Stimulated activated CD4-positive, alpha-beta T cell treated with anti-CD3 and anti-CD28 coated beads, Interleukin-1b, Interleukin-23, amount 100 ng/mL, for 48 hours (primary cell): ENCODE measurements at regions not wholly inside any gene's neighbourhood (a gene's known extent, or its start where the extent isn't known, plus 50 kb on each side); places are given as distances from the start of the nearest gene placed in this dataset.
"Not testable (repeated sequence)": the region's sequence is repeated elsewhere in the genome, so short reads cannot be mapped to it uniquely, and the experiment has no call there.

Experiments
- DNase-seq: peaks from one replicate; pipeline ENCODE4 v3.0.0-alpha.2; 2020

DNA sequence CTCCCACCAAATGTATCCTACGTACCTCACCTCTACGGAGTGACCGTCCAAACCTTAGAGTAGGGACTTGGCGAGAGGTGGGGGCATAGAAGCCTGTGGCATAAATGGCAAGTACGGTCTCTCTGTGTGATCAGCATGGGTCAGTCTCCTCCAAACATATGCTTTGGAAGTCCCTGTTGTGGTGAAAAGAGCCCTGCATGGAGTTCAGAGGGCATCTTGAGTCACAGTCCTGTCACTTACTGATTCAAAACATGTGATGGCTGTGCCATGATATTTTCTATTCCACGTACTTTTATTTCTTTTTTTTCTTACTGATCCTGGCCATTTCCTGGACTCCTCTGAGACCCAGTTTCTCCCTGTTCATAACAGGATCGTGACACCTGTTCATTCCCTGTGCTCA, 67.5 kb upstream of the CEP85L start:
- no peak for DNase-seq

DNA sequence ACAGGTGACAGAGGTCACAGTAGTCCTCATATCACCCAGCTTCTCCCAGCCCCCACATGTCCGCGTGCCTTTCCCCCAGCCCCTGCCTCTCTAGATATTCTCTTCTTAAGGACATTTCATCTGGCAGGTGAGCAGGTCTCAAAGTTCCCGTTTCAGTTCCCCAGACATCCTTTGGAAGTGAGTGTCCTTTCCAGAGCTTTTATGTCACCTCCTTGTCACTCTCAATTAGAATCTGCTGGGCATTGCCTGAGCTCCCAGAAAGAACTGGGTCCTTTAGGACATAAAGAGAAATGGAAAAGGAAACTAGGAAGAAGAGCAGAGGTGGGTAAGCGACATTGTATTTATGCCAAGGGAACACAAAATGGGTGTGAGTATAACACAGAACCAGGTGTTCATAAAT, 66.9 kb upstream of the CEP85L start:
- DNase-seq, result no peak

DNA sequence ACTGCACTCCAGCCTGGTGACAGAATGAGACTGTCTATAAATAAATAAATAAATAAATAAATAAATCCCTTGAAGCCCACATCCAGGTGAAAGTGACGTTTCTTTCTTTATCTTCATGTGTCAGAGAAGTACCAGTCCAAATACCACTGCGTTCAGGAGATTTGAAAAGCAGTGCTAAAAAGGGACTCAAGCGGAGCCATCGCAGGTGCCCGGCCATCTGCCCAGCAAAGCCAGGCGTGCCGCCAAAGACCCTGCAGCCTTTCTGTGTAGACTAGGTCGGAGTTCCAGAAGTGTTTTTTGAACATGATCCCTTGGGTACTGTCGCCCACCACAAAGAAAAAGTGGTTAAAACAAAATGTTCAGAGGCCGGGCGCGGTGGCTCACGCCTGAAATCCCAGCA, 65.7 kb upstream of the CEP85L start:
- DNase-seq, result no peak

DNA sequence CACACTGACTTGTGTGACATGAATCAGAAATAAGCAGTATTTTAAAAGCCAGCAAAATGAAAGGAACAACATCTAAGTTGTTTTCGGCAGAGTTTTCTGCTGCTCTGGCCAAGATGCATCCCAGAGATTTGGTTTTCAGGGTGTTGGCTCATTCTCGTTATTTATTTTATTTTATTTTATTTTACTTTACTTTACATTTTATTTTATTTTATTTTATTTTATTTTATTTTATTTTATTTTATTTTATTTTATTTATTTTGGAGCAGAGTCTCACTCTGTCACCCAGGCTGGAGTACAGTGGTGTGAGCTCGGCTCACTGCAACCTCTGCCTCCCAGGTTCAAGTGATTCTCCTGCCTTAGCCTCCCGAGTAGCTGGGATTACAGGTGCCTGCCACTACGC, 64.5 kb upstream of the CEP85L start:
- not testable (repeated sequence) for DNase-seq

DNA sequence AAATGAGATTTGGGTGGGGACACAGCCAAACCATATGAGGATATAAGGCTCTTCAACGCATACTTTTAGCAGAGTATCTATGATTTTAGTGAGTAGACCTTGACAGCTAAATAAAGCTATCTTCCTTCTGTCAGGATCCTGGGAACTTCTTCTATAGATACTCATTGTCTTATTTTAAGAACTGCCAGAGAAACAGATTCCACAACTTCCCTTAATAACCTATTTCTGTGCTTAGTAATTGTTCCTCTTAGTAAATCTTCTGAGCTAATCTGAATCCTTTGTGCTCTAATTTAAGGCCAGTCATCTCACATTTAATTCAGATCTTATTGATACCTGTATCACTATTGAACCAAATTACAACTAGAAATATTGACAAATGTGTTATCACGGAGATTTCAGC, 64.0 kb upstream of the CEP85L start:
- no peak for DNase-seq

DNA sequence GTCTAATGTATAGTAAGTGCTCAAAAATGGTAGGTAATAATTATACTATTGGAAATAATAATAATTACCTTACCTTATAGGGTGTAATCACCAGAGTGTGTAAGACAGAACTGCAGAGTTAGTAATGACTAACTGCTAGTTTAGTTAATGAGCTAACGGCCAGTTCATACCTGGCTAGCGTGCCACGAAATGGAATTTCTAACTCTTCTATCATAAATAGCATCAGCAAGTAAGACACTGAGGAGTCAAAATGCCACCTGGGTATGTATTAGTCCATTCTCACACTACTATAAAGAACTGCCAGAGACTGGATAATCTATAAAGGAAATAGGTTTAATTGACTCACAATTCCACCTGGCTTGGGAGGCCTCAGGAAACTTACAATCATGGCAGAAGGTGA, 63.4 kb upstream of the CEP85L start:
- DNase-seq, result no peak

DNA sequence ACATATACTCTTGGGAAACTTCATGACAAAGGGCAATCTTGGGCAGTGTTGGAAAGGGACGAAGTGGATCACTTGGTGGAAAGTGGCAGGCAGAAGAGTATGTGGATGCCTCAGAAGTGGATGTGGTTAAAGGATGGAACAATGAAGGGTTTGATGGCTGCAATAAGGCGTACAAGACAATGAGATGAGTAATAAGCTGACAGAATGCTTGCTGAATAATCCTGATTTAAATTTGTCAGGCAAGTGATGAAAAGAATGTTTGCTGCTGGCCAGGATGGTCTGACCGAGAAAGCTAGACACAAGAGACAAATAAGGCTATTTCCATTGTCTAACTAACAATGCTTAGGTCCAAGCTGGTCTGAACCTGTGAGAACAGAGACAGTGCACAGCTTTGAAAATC, 61.6 kb upstream of the CEP85L start:
- no peak for DNase-seq

DNA sequence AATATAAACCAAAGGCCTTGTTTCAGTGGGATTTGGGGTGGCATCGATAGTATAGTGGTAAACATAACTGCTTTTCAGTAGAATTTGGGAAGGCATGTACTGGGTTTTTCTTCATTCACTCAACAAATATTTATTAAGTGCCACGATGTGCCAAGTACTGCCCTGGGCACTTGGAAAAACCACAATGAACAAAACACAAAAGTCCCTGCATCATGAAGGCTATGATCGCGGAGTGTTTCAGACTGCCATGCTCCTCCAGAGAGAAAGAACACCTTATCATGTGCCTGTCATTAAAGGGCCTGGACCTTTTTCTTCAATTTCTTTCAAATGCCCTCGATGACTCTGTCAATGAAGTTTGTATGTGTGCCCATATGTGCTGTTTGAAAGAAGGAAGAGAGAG, 59.2 kb upstream of the CEP85L start:
- DNase-seq, result no peak

DNA sequence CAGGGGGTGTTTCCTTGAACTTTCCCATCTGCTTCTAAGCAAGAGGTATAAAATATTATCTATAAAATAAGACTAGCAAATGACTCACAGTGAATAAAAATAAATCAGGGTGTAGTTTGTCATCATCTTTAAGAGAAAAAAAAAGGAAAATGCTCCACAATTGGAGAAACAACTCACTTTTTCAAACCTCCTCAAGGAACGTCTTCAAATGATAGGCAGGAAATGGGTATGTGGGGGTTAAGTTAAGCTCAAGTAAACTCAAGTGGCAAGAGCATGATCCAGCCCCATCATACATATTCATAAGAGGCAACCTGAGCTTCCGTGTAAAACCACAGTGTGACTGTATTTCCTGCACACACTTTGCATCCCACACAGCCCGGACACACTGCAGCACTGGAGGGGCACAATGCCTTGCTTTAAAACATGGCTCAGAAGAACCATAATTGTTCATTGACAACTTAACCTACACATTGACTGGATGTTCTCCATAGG, 58.5 kb upstream of the CEP85L start:
- DNase-seq, result peak; percentile 84

DNA sequence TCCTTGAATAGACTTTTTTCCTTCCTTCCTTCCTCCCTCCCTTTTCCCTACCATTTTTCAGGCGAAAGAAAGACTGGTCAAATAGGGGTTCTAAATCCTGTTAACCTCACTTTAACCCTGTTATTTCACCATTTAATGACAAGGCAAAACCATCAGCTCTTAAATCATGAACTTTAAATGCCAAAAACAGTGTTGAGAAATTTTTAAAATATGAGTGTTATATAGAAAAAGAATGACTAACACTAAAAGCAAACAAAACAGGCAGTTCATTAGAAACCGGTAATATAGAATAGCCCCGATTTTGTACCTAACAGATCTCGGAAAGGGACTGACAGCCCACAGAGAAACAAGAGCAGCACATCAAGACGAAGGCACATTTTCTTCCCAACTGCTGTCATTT, 57.4 kb upstream of the CEP85L start:
- DNase-seq, result no peak

DNA sequence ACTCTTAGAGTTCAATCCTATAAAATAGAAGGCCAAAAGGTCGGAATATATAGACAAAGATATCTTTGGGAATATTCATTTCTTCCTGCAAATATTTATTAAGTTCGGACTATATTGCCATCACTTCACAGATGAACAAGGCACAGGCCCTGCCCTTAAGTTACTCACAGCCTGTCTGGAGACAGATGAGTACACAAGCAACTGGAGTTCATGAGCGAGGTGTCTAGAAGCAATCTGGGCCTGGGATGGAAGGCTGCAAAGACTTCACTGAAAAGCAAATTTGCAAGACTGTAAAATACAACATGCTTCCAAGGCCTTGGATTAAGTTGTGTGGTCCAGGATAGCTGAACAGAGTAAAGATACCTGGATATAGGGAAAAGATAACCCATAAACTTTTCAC, 56.7 kb upstream of the CEP85L start:
- no peak for DNase-seq

DNA sequence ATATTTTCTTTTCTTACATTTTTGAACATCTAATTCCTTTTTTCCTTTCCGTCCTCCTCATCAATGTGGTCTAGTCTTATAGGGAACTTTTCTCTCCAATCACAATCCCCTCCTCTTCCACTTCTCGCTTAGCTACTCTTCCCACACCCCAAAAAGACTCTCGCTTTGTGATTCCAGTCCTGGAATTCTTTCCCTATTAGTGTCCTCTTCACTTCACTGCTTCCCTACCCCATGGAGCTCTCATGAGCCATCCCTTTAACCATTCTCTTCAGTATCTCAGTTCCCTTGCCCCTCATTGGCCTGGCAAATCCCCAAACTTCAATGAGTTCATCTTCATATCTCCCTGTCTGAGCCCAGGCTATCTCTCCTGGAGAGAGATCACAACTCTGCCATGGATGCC, 55.3 kb upstream of the CEP85L start:
- no peak for DNase-seq

DNA sequence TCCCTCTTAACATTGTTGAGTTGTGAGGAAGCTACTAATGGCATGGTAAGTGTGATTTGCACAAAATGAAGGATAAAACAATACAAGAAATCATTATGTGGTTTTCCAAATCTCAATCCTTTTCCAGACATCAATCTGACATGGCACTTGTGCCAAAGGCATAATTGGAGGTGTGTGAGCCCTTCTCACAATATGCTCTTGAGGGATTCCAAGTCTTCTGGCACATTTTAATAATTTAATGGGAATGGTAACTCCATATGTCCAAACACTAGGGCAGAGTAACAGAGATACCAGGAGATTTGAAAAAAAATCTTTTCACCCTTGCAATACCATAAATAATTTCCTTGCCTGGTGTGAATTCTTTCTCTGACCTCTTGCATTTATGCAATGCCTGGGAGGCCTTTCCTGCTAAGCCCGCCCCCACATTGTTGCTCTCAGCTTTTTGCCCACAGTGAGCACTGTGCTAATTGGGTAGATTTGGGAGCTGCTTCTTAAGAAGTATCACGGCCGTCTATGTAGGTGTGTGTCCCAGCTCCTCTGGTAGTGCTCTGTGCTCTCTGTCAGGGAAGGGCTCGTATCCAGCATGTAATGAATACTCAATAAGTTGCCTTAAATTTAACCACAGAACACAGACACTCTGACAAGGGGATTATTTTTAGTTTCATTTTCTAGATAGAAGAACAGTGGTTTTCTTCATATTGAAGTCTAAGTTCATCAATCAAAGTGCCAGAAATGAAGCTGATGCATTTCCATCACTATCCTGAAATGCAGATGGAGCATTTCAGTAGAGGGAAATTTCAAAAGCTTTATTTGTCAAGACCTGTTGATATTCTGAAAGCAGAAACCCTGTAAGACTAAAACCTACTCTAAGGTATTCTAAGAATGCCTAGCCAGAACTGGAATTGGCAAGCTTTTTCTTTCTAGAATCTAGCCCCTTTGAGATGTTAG, 54.4 kb upstream of the CEP85L start:
- DNase-seq, result no peak

DNA sequence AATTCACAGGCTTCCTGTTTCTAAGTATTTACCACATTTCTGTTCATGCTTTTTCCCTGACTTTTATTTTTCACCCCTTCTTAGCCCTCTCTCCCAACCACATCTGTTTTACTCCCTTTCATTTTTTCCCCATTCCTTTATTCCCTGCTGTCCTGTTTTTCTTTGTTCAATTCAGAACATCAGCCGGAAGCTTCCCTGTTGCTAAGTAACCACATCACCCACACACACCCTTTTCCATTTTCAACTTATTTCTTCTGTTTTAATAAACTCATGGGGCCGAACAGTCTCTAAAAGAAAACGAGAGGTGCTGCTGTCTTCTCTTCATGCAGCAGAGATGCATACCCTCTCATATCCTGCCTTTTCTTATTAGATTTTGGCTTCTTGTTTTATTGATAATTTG, 53.5 kb upstream of the CEP85L start:
- DNase-seq, result no peak

DNA sequence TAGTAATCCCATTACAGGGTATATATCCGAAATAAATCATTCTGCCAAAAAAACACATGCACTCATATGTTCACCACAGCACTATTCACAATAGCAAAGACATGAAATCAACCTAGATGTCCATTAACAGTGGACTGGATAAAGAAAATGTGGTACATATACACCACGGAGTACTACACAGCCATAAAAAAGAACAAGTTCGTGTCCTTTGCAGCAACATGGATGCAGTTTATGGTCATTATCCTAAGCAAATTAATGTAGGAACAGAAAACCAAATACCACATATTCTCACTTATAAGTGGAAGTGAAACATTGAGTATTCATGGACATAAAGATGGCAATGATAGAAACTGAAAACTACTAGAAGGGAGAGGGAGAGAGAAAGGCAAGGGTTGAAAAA, 49.9 kb upstream of the CEP85L start:
- DNase-seq, result not testable (repeated sequence)
